ENCODE measurements at regions not wholly inside any gene's neighbourhood (a gene's known extent, or its start where the extent isn't known, plus 50 kb on each side); places are given as distances from the start of the nearest gene placed in this dataset.
"Not testable (repeated sequence)": the region's sequence is repeated elsewhere in the genome, so short reads cannot be mapped to it uniquely, and the experiment has no call there.

DNA sequence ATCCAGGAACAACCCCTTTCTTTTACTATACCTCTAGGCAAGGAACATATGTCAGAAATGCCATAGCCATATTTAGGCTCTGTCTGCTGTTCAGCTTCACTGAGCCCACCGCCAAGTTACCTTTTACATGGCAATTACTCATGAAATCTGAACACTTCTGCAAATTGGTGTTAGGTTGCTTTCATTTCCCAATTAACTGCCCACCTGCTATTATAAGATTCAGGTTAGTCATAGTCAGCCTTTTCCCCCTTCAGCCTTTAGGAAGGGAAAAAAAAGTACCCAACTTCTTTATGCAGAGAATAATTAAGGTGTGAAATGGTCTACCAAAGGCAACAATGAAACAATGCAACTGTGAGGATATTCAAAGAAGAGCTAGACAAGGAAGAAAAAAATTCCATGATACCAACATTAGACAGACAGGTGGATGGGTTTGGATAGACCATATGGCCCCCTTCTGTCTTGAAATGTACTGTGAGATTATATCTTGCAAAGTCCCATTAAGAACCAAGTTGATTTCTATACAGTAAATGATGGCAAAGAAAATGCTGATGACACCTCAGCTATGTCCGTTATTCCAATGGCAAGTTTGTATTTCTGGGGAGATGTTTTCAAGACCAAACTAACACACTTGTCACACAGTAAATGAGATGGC is 442.1 kb upstream of the NRP1 start:
- no peak for ATAC-seq
- no peaks in the 10 kb centered on the region for H3K36me3 ChIP-seq
- H3K4me1 ChIP-seq = peaks cover 0 to 12% (median 0%) of the 10 kb centered on the region in 3 donors
- no peaks in the 10 kb centered on the region for H3K27me3 ChIP-seq
- 90 to 95% methylated on average over 2 of the region's 2 CpGs for WGBS, 2 donors (ENCODE audit: low coverage in 1 of 2)
- H3K9me3 ChIP-seq = no peaks in the 10 kb centered on the region
- H3K27ac ChIP-seq = no peak overlapping the region
- TF ChIP-seq, protein P1, sequence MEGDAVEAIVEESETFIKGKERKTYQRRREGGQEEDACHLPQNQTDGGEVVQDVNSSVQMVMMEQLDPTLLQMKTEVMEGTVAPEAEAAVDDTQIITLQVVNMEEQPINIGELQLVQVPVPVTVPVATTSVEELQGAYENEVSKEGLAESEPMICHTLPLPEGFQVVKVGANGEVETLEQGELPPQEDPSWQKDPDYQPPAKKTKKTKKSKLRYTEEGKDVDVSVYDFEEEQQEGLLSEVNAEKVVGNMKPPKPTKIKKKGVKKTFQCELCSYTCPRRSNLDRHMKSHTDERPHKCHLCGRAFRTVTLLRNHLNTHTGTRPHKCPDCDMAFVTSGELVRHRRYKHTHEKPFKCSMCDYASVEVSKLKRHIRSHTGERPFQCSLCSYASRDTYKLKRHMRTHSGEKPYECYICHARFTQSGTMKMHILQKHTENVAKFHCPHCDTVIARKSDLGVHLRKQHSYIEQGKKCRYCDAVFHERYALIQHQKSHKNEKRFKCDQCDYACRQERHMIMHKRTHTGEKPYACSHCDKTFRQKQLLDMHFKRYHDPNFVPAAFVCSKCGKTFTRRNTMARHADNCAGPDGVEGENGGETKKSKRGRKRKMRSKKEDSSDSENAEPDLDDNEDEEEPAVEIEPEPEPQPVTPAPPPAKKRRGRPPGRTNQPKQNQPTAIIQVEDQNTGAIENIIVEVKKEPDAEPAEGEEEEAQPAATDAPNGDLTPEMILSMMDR (IDR thresholded peaks at IDR 0.05) = no peak
- TF ChIP-seq EP300 (IDR thresholded peaks at IDR 0.05) (no peak), POLR2A (IDR thresholded peaks at IDR 0.05) (no peak), POLR2AphosphoS5 (IDR thresholded peaks at IDR 0.05) (no peak)
- no peak overlapping the region for H3K4me3 ChIP-seq

DNA sequence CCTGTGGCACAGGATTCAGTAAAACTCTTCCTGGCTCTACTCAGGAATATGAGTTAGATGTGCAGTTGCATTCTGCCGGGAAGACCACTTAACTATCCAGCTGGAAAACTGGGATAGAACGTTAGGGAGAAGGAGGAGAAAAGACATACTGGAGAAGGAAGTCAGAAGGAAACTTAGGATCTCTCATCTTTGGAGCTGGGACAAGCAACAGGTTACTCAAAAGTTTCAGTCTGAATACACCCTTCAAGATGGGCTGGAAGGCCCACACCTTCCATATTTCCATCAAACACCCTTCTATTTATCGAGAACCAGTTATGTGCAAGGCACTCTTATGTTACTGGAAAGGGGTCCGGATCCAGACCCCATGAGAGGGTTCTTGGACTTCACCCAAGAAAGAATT is 440.4 kb upstream of the NRP1 start:
- H3K27me3 ChIP-seq = no peaks in the 10 kb centered on the region
- TF ChIP-seq EP300 (IDR thresholded peaks at IDR 0.05) (no peak), POLR2AphosphoS5 (IDR thresholded peaks at IDR 0.05) (no peak), POLR2A (IDR thresholded peaks at IDR 0.05) (no peak)
- TF ChIP-seq, protein P1 (IDR thresholded peaks at IDR 0.05) = no peak
- WGBS, 2 donors (ENCODE audit: low coverage in 1 of 2) = 80 to 83% methylated on average over 1 to 3 of the region's 4 CpGs

DNA sequence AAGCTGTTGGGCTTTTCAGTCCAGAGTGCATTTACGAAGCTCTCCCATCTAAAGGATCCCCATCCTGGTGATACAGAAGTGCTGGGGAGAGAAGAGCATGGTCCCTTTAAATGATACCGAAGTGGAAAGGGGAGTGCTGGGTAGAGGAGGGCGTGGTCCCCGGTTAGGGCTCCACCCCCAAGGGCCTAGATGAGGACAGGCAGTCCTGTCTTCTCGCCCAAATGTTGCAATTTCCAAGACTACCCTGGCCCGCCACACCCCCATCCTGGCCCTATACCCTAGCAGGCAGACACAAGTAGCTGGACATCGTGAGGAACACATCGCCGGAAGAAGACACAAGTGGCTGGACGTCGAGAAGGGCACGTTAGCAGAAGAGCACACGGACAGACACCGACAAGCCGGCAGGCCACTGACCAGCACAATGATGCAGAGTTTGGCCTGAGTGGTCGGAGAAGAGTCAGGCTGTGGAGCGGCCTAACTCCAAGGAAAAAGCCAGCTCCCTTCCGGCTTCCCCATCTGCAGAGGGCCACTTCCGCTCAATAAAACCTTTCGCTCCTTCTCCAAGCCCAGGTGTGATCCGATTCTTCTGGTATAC is 439.5 kb upstream of the NRP1 start:
- no peaks in the 10 kb centered on the region for H3K9me3 ChIP-seq
- peaks cover 0 to 12% (median 0%) of the 10 kb centered on the region in 3 donors for H3K4me1 ChIP-seq
- peak; percentile 56 for ATAC-seq
- 90% methylated on average over 9 of the region's 21 CpGs; no CpG with 5 or more reads in 1 of the 2 donors for WGBS, 2 donors (ENCODE audit: low coverage in 1 of 2)
- peak overlapping the region in 1 of 4 donors; percentile 29 for H3K27ac ChIP-seq
- no peaks in the 10 kb centered on the region for H3K36me3 ChIP-seq
- no peak overlapping the region for H3K4me3 ChIP-seq
- no peaks in the 10 kb centered on the region for H3K27me3 ChIP-seq
- no peak for TF ChIP-seq POLR2AphosphoS5 (IDR thresholded peaks at IDR 0.05)
- TF ChIP-seq POLR2A (IDR thresholded peaks at IDR 0.05) = no peak
- TF ChIP-seq, protein P1 (IDR thresholded peaks at IDR 0.05) = no peak
- TF ChIP-seq EP300 (IDR thresholded peaks at IDR 0.05) = no peak

More for the DNA sequence above, 440.4 kb upstream of the NRP1 start:
- no peaks in the 10 kb centered on the region for H3K9me3 ChIP-seq
- no peaks in the 10 kb centered on the region for H3K36me3 ChIP-seq
- no peak overlapping the region for H3K27ac ChIP-seq
- H3K4me1 ChIP-seq = peaks cover 0 to 12% (median 0%) of the 10 kb centered on the region in 3 donors
- no peak for ATAC-seq
- no peak overlapping the region for H3K4me3 ChIP-seq

DNA sequence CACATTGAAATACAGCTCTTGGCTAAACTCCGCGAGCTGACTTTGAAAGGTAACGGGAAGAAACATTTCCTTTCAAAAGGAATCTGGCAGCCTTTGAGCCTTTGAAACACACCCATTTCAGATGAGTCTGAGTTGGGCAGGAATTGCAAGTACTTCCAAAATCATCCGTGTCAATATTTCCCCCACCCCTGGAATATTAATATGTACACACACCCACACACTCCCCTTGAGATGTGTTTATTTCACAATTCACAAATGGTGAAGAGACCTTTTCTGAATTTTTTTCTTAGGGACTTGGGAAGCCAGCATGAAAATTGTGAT is 438.7 kb upstream of the NRP1 start:
- peak; percentile 48 for ATAC-seq
- Histone ChIP-seq H3K9me3 (no peaks in the 10 kb centered on the region), H3K36me3 (no peaks in the 10 kb centered on the region), H3K4me1 (peaks cover 0 to 12% (median 0%) of the 10 kb centered on the region in 3 donors), H3K27ac (peak overlapping the region in 2 of 4 donors; percentile 22 to 29), H3K27me3 (no peaks in the 10 kb centered on the region), H3K4me3 (no peak overlapping the region)
- 39 to 48% methylated on average over 2 to 4 of the region's 4 CpGs for WGBS, 2 donors (ENCODE audit: low coverage in 1 of 2)
- TF ChIP-seq EP300 (IDR thresholded peaks at IDR 0.05) = no peak

DNA sequence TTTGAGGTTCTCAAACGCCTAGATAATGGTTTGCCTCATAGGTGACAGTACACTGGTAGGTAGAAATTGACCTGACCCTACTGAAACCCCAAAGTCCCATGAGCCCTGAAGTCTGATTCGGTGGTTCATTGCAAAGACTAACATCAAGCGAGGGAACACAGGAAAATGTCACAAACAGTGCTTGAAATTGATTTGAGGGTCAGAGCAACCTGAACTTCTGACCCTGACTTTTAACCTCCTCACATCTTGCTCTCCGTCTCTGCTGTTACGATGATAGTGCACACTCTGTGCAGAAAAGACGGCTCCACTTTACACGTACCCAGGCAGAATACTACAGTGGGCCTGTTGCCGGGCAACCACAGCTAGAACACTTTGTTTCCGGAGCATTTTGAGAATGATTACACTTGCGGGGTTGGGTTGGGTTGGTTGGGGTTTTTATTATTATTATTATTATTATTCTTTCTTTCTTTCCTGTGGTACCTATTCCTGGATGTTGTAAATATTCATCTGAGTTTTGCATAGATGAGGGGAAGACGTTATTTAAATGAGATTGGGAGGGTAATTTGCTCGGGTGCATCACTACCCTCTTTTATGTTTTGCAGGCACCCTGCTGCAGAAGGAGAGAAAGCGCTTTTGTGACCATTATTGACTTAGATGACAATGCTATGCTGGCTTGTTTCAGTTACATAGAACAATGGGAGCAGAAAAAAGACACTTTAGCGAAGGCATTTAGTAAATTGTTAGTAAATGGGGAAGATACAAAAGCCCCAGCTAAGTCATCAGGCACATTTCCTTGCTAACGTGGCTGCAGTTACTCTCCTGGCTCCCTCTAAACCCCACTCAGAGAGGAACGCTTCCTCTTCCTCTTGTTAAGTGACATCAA is 438.1 kb upstream of the NRP1 start:
- Histone ChIP-seq H3K9me3 (no peaks in the 10 kb centered on the region), H3K27me3 (no peaks in the 10 kb centered on the region), H3K4me1 (peaks cover 0 to 12% (median 0%) of the 10 kb centered on the region in 3 donors), H3K36me3 (no peaks in the 10 kb centered on the region), H3K4me3 (no peak overlapping the region), H3K27ac (peak overlapping the region in 1 of 4 donors; percentile 22)
- ATAC-seq = peak; percentile 60
- 56 to 58% methylated on average over 13 to 16 of the region's 16 CpGs for WGBS, 2 donors (ENCODE audit: low coverage in 1 of 2)
- no peak for TF ChIP-seq POLR2A (IDR thresholded peaks at IDR 0.05)
- no peak for TF ChIP-seq EP300 (IDR thresholded peaks at IDR 0.05)
- TF ChIP-seq, protein P1 (IDR thresholded peaks at IDR 0.05) = no peak
- no peak for TF ChIP-seq POLR2AphosphoS5 (IDR thresholded peaks at IDR 0.05)

DNA sequence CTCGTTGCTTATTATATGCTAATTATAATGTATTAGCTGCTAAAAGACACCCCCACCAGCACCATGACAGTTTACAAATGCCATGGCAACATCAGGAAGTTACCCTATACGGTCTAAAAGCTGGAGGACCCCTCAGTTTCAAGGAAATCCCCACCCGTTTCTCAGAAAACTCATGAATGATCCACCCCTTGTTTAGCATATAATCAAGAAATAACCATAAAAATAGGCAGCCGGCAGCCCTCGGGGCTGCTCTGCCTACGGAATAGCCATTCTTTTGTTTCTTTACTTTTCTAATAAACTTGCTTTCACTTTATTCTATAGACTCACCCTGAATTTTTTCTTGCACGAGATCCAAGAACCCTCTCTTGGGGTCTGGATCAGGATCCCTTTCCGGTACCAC is 437.4 kb upstream of the NRP1 start:
- not testable (repeated sequence) for H3K27ac ChIP-seq, H3K36me3 ChIP-seq, H3K9me3 ChIP-seq, H3K4me3 ChIP-seq, ATAC-seq, H3K27me3 ChIP-seq
- 69 to 72% methylated on average over 3 to 8 of the region's 8 CpGs for WGBS, 2 donors (ENCODE audit: low coverage in 1 of 2)
- H3K4me1 ChIP-seq = peaks cover 0 to 12% (median 0%) of the 10 kb centered on the region in 3 donors
